Small intestine (tissue), 7 donors: ENCODE measurements at regions not wholly inside any gene's neighbourhood (a gene's known extent, or its start where the extent isn't known, plus 50 kb on each side); places are given as distances from the start of the nearest gene placed in this dataset.
"Not testable (repeated sequence)": the region's sequence is repeated elsewhere in the genome, so short reads cannot be mapped to it uniquely, and the experiment has no call there.

Experiments used
- DNase-seq, 2 donors: peaks; one replicate each; pipeline versions ENCODE4 v3.0.0 to v3.0.0-alpha.2; 2013
- FAIRE-seq: peaks from 2 replicates; lab custom pipeline; 2012; peaks lifted over from hg19 to GRCh38; lab: Jason Lieb, UNC
- H3K27ac ChIP-seq, 3 donors: one replicate each; pipeline ENCODE4 v1.5.1; 2013; ENCODE audit warnings: low read length in 2 of 3, mild to moderate bottlenecking in 2 of 3, control low read depth in 1 of 3, inconsistent platforms in 1 of 3, low read depth in 1 of 3, moderate library complexity in 1 of 3
- H3K27me3 ChIP-seq, 3 donors: one replicate each; pipeline ENCODE4 v1.6.1; 2013; ENCODE audit warnings: low read length in 3 of 3, inconsistent platforms in 1 of 3; ENCODE audit not compliant: control insufficient read depth in 3 of 3, insufficient read depth in 3 of 3
- H3K36me3 ChIP-seq, 3 donors: one replicate each; pipeline ENCODE4 v1.6.1; 2013; ENCODE audit warnings: low read length in 3 of 3, inconsistent platforms in 1 of 3, low read depth in 1 of 3, mild to moderate bottlenecking in 1 of 3, moderate library complexity in 1 of 3; ENCODE audit not compliant: control insufficient read depth in 3 of 3, insufficient read depth in 2 of 3
- H3K4me1 ChIP-seq, 3 donors: one replicate each; pipeline ENCODE4 v1.6.1; 2013; ENCODE audit warnings: low read length in 2 of 3, inconsistent platforms in 1 of 3, low read depth in 1 of 3, mild to moderate bottlenecking in 1 of 3, moderate library complexity in 1 of 3; ENCODE audit not compliant: control insufficient read depth in 3 of 3, insufficient read depth in 2 of 3
- H3K4me3 ChIP-seq, 3 donors: one replicate each; pipeline ENCODE4 v1.5.1; 2013; ENCODE audit warnings: low read length in 3 of 3, control low read depth in 1 of 3, inconsistent platforms in 1 of 3, low read depth in 1 of 3, mild to moderate bottlenecking in 1 of 3, moderate library complexity in 1 of 3
- H3K9me3 ChIP-seq, 2 donors: one replicate each; pipeline ENCODE4 v1.6.1; 2013; ENCODE audit warnings: low read depth in 1 of 2, low read length in 1 of 2; ENCODE audit not compliant: control insufficient read depth in 2 of 2, insufficient read depth in 1 of 2
- WGBS, 3 donors: extraction: QIAGEN DNeasy Blood & Tissue Kit; methylation state at CpG; one replicate each; pipeline ENCODE4 v1.1.7; 2013; 5-methylcytosine and 5-hydroxymethylcytosine counted together
- donor health status: healthy with polysubstance abuse.
- donor health status: control.
- donor health status: control.
- donor health status: Bipolar disorder and iron deficiency.
- donor health status: healthy.

GRCh38 chr9:97133966-97134365 lies 95.0 kb upstream of the CTSV start:
- FAIRE-seq, H3K27ac ChIP-seq, DNase-seq, H3K9me3 ChIP-seq, H3K4me1 ChIP-seq, H3K4me3 ChIP-seq, H3K36me3 ChIP-seq, H3K27me3 ChIP-seq: not testable (repeated sequence)
- WGBS, 3 donors = 93 to 94% (median 93%) methylated on average over 4 of the region's 4 CpGs

- no peak for FAIRE-seq
- 80 to 90% (median 84%) methylated on average over 2 of the region's 2 CpGs for WGBS, 3 donors
- Histone ChIP-seq H3K9me3 (peaks cover 0 to 5% of the 10 kb centered on the region in 2 donors), H3K4me3 (no peak overlapping the region), H3K27me3 (no peaks in the 10 kb centered on the region), H3K4me1 (no peaks in the 10 kb centered on the region), H3K36me3 (no peaks in the 10 kb centered on the region), H3K27ac (no peak overlapping the region)
- DNase-seq = no peak
Measured at GRCh38 chr9:97132865-97133264, 93.9 kb upstream of the CTSV start.

- not testable (repeated sequence) for H3K4me1 ChIP-seq, H3K27me3 ChIP-seq, DNase-seq, H3K4me3 ChIP-seq, FAIRE-seq, H3K36me3 ChIP-seq, H3K27ac ChIP-seq, H3K9me3 ChIP-seq
- WGBS, 3 donors = 93 to 96% (median 95%) methylated on average over 16 of the region's 16 CpGs
Measured at GRCh38 chr9:97130864-97131263, 91.9 kb upstream of the CTSV start.

- not testable (repeated sequence) for H3K36me3 ChIP-seq, DNase-seq, H3K9me3 ChIP-seq, H3K4me3 ChIP-seq, FAIRE-seq, H3K27me3 ChIP-seq, H3K4me1 ChIP-seq, H3K27ac ChIP-seq
- WGBS, 3 donors = 93 to 98% (median 98%) methylated on average over 8 to 27 of the region's 27 CpGs
Measured at GRCh38 chr9:97130387-97130786, 91.4 kb upstream of the CTSV start.

- Histone ChIP-seq H3K4me1 (no peaks in the 10 kb centered on the region), H3K36me3 (no peaks in the 10 kb centered on the region), H3K27ac (no peak overlapping the region), H3K27me3 (no peaks in the 10 kb centered on the region), H3K9me3 (peaks cover 0 to 5% of the 10 kb centered on the region in 2 donors), H3K4me3 (no peak overlapping the region)
- FAIRE-seq (no peak), DNase-seq (no peak)
- WGBS, 3 donors = 88 to 92% (median 89%) methylated on average over 3 of the region's 3 CpGs
Measured at GRCh38 chr9:97128919-97129318, 90.0 kb upstream of the CTSV start.

GRCh38 chr9:97124256-97124655 lies 85.3 kb upstream of the CTSV start:
- FAIRE-seq (no peak), DNase-seq (no peak)
- no peak overlapping the region for H3K27ac ChIP-seq
- WGBS, 3 donors = 68 to 83% (median 80%) methylated on average over 4 of the region's 4 CpGs
- no peaks in the 10 kb centered on the region for H3K9me3 ChIP-seq
- no peaks in the 10 kb centered on the region for H3K27me3 ChIP-seq
- no peaks in the 10 kb centered on the region for H3K4me1 ChIP-seq
- H3K36me3 ChIP-seq = no peaks in the 10 kb centered on the region
- no peak overlapping the region for H3K4me3 ChIP-seq

- peaks cover 0 to 4% (median 0%) of the 10 kb centered on the region in 3 donors for H3K4me1 ChIP-seq
- peak in 1 of 2 donors; percentile 58 for DNase-seq
- H3K9me3 ChIP-seq = no peaks in the 10 kb centered on the region
- no peak for FAIRE-seq
- whole genome bisulfite sequencing, 3 donors = 77 to 100% (median 96%) methylated on average over 2 of the region's 2 CpGs
- H3K27me3 ChIP-seq = peaks cover 0 to 2% (median 0%) of the 10 kb centered on the region in 3 donors
- no peak overlapping the region for H3K4me3 ChIP-seq
- H3K36me3 ChIP-seq = no peaks in the 10 kb centered on the region
- peak overlapping the region in 1 of 3 donors; percentile 55 for H3K27ac ChIP-seq
Measured at GRCh38 chr9:97110696-97111095, 71.8 kb upstream of the CTSV start.

GRCh38 chr9:97109194-97109811 lies 70.4 kb upstream of the CTSV start:
- Histone ChIP-seq H3K27me3 (peaks cover 0 to 2% (median 0%) of the 10 kb centered on the region in 3 donors), H3K27ac (no peak overlapping the region), H3K4me1 (peaks cover 0 to 4% (median 0%) of the 10 kb centered on the region in 3 donors), H3K36me3 (no peaks in the 10 kb centered on the region), H3K9me3 (no peaks in the 10 kb centered on the region), H3K4me3 (no peak overlapping the region)
- DNase-seq = peak; percentile 62 to 74
- FAIRE-seq = no peak
- 12 to 24% (median 15%) methylated on average over 4 of the region's 4 CpGs for WGBS, 3 donors

- H3K27ac ChIP-seq, H3K9me3 ChIP-seq, H3K36me3 ChIP-seq, H3K4me3 ChIP-seq, FAIRE-seq, H3K27me3 ChIP-seq, H3K4me1 ChIP-seq, DNase-seq: not testable (repeated sequence)
- WGBS, 3 donors = 41 to 68% (median 67%) methylated on average over 2 of the region's 2 CpGs
Measured at GRCh38 chr9:97105220-97105619, 66.3 kb upstream of the CTSV start.
